ENCODE measurements at regions not wholly inside any gene's neighbourhood (a gene's known extent, or its start where the extent isn't known, plus 50 kb on each side); places are given as distances from the start of the nearest gene placed in this dataset.

DNA sequence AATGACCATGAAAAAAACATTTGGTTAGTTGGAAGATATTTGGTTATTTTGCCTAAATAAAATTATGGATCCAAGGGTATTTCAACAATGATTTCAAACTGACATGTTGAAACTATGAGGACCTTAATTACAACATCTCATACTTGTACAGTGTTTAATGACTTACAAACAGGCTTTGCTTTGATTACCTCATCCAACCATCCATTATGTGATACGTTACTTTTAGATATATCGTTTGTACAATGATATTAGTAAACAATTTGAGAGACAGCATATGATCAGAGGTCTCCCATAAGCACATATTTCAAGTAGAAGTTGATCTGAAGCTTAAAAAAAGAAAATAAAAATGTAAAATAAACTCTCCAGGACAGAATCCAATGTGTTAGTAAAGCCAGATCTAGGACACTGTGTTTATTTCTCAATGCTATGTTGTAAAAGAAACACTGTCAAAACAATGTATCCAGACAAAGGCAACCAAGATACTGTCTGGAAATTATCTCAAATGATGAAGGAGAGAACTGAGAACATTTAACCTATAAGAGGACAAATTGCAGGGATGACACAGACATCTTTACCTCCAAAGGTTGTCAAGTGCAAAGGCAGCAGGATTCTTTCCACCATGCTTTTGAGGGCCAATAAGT is 116.0 kb upstream of the TARS1 start:
- no peak for DNase-seq (ENCODE audit: low read depth)

DNA sequence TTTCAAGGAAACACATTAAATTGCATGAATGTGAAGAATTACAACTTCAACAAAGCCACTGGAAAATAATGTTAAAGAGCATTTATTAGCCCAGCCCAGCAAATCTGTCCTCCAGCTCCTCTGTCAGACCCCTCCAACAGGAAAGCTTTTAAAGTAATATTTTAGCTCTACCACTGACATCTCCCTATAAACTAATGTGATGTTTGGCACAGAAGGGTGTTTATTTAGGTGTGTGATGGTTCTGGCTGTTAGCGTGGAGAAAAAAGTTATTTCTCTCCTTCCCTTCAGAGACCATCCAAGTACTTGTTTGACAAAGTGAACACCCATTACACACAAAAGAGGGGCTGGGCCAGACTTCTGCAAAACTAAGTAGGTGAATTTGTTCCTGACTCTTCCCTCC is 111.9 kb upstream of the TARS1 start:
- DNase-seq (ENCODE audit: low read depth), result no peak

DNA sequence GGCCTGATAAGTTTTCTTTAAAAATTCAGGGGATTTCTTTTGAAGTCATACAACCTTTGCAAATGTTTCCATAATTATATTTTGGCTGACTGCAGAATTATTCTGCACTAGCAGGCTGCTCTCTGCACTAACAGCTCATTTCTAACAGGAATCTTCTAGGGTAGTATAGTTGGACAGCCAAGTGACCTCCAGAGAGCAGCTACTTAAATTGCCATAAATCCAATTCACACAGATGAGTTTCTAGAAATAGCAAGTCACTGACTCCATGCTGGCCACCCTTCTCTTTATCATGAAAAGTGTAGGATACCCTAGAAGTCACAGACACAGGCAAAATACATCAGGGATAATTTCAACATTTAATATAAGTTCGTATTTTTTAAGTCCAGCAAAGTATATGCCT is 110.9 kb upstream of the TARS1 start:
- no peak for DNase-seq (ENCODE audit: low read depth)

DNA sequence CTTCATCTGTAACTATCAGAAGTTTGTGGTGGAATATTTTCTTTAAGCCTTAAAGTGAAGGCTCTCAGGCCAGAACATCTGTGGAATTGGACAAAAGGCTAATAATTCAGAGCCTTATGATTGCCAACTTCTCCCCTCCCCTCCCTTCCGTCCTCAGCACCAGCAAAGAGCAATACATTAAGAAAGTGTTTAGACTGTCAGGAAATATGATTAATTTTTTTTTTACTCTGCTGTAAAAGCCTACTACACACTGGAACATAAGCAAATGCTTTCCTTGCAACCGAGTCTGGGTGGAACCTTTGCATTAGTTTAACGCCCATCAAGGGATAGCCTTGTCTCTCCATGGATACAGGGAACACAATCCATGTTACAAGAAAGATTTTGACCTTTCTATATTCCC is 110.3 kb upstream of the TARS1 start:
- DNase-seq (ENCODE audit: low read depth), result peak; percentile 73

DNA sequence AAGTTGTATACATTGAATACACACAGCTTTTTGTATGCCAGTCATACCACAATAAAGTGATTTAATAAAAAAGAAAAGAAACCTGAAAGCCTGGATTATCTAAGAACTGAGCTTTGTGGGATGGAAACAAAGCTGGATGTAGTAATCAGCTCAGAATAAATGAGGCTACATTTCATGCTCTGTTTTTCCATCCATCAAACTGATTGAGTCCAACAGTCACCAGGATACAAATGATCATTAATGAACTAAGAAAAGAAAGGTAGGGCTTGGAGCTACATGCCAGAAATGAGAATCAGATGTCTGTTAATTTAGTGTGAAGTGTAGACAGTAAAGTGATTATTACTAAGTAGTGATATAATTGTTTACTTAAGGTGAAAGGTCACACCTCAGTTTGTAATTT is 109.8 kb upstream of the TARS1 start:
- DNase-seq (ENCODE audit: low read depth), result no peak

DNA sequence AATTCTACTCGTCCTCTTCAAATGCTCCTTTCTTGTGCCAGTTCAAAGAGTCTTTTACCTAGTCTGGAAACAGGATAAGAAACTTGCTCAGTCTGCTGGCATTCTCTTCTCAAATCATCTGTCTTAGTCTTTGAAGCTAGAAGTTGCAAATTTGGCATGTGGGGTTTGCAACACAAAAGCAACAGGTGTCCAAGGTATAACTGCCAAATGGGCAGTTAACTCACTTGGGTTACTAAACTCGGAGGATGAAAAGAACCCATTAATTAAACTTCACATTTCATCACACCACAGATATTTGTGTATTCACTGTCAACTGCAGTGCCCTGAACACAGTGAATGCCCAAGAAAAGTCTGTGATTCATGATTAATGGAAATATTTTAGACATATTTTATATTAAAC is 108.0 kb upstream of the TARS1 start:
- no peak for DNase-seq (ENCODE audit: low read depth)

DNA sequence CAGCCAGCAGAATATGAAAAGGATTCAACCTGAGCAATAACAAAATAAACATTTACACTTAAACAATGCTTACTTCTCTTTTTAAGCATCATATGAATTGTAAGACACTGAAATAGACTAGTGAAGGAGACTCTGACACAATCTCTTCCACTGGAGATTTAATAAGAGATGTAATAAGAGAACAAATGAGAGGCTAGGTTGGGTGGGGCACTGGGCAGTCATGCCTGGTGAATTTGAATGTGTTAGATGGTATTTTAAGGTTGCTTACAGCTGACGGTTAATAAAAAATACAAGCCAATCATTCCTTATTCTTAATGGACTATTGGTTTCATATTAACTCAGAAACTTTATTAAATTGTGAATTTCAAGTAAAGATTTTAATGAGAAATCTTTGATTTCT is 105.9 kb upstream of the TARS1 start:
- no peak for DNase-seq (ENCODE audit: low read depth)

DNA sequence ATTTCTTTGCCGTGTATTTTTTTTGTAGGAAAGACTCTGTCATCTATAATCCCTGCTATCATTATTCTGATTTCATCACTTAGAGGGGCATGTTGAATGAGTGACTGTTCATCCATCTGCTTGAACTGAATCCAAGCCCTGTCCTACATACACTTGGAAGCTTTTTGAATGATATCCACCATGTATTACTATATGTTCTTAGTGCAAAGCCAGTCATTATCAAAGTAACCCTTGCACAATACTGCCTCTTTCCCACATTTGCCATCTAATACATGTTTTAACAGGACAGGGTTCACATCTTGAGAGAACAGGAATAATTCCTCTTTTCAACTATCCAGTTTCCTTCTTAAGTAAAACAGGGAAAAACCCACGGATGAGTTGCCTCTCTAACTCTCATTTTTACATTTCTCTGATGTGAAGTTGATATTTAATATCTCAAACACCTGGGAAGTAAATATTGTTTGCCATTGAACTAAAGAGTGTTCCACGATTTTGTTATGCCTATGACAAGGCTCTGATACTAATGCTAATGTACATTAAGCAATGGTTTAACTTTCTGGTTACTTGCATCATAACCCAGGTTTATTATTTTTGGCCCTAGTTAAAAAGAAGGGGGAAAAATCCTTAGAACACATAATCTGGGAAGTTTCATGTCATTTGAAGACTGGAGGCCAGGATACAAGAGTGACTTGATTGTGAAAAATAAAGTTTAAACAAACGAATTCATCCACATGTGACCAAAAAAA is 103.7 kb upstream of the TARS1 start:
- DNase-seq (ENCODE audit: low read depth), result no peak

DNA sequence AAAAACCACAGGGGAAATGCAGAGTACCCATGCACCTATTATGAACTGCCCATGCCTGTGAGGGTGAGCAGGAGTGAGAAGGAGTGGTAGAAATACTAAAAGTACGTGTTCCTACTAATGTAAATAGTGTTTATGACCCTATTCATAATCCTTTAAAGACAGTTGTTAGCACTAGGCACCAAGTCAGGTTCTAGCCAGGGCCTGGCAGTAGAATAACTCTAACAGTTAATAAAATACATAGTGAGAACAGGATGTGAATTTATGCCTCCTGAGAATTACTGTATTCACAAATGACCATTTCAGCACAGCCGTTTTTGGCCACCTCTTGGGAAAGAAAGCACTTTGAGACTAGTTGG is 103.2 kb upstream of the TARS1 start:
- DNase-seq (ENCODE audit: low read depth), result no peak

DNA sequence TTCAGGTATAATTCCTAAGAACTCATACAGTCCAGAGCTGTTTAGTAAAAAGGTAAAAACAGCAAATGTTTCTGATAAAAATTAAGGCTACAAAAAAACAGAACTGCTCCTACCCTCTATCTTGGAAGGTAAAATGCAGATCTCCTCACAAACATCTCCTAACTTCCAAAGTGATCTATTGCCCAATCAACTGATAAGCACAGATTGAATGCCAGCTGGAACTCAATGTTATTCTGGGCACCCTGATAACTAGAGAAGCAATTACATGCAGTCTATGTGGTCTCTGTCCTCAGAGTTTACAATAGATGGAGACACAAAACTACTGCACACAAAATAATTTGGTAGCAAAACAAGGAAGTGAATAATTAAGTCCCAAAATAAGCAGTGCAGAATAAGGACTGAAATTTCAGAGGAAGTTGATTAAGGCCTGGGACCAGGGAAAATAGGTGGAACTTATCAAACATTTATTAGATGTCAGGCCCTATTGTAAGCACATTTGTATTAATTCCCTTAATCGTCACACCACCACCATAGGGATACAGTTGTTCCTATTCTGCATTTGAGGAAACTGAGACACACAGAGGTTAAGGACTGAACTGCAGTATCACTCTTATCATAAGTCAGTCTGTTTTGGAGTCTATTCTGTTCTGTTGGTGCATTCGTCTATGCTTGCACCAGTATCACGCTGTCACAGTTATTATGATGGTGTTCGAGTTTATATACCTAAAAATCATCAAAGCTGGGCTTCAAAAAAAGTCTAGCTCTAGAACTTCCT is 102.2 kb upstream of the TARS1 start:
- DNase-seq (ENCODE audit: low read depth), result no peak

DNA sequence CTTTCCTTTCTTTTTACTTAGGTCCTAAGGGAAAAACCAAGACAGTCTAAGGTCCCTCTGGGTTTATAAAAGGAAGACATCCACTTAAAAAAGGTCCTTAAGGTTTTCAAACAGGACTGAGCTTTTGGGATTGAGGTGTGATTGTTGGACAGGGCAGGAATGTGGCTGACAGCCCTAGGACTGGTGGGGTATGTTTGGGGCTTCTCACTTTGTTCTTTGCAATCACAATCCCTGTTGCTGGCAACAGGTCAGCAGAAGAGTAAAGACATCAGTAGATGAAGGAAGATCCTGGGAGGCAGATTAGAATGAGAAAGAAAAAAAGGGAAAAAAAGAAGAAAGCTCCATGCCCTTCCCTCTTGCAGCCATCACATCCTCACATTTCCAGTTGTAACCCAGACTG is 101.4 kb upstream of the TARS1 start:
- no peak for DNase-seq (ENCODE audit: low read depth)

DNA sequence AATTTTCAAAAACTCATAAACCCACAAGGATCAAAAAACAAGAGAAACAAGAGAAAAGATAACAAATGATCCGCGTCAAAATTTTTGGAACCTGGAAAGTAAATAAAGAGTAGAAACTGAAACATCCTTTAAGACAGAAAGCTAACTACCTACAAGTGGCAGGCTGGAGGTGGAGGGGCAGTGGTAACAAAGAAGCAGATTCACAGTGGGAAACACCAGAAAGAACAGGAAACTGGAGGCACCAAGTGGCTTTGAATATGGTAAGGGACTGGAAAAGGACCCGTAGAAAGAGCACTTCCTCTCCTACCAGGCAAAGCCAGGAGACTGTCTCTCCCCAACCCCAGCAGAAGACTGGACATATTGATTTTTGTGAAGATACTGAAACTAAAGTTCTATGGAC is 100.6 kb upstream of the TARS1 start:
- no peak for DNase-seq (ENCODE audit: low read depth)

DNA sequence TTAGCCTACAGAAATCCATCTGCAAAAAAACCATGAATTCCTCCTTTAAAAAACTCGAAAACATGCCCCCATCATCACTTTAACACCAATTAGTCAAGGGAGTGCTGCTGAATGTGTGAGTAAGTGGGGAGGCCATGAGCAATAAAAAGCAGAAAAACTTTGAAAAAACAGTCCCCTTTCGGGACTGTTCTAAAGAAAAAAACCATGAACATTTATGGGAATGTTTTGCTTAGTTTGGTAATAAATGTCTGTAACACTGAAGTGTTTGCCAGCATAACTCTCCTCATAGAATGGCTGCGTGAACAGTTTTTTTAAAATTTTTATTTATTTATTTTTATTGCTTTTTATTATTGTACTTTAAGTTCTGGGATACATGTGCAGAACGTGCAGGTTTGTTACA is 99.4 kb upstream of the TARS1 start:
- DNase-seq (ENCODE audit: low read depth), result no peak

DNA sequence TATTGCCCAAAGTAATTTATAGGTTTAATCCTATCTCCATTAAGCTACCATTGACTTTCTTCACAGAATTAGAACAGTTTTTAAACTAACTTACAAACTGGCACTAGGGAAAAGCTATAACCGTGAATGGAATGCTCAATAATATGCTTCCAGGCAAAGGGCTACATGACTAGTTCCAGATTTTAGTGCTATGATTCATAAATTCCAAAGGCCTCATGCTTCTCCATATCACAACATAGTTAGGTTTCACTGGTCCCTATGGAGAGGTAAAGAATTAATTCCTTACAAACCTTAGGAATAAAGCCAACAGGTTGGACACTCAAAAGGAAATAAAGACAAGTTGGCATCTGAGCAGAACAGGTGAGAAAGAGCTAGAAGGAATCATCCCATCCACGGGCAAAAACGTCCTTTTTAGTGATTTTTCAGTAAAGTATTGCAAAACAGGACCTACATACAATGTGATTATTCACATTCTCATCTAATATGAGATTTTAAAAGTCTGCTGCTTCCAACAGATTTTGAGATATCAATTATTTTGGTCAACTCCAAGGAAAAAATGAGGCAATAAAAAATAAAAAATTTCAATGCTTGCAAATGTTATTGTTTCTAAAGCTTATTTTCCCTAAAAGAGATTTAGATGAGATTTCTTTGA is 97.0 kb upstream of the TARS1 start:
- DNase-seq (ENCODE audit: low read depth), result no peak

DNA sequence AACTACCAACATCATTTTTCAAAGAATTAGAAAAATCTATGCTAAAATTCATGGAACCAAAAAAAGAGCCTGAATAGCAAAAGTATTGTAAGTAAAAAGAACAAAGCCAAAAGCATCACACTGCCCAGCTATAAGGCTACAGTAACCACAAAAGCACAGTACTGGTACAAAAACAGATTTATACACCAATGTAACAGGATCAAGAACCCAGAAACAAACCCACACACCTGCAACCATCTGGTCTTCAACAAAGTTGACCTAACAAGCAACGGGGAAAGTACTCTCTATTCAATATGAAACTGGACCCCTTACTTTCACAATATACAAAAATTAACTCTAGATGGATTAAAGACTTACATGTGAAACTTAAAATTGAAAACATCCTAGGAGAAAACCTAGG is 94.2 kb upstream of the TARS1 start:
- DNase-seq (ENCODE audit: low read depth), result no peak

DNA sequence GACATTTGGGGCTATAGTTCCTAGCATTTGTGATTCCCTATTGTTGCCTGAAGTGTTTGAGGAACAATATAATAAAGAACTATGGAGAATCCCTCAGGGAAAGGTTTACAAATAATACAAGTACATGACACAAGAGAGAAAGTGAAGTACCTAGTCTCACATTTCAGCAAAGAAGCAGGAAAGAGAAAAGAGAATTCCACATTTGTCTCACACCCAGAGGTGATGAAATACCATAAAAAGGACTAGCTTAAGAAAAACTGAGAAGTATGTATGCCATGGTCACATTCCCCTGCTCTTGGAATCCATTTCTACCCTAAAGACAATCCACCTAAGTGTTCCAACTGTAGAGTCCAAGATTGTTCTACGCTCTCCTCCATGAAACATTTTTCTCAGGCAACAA is 79.0 kb upstream of the TARS1 start:
- no peak for DNase-seq (ENCODE audit: low read depth)

DNA sequence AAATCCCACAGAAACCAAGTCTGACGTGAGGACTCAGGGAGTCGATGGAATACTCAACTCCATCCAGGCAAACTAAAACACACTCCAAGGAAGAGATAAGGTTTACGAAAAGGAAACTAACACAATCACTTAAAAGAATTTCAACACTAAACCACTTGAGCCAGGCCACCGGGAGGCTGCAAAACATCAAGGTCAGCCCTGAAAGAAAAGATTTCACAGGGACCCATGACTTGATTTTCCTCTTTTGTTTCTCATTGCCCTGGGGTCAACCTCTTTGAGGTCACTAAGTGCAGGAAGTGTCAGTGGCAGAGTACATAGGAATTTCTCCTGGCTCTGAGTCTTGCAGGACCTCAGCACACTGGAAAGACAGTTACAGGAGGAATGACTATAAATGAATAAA is 77.8 kb upstream of the TARS1 start:
- no peak for DNase-seq (ENCODE audit: low read depth)

DNA sequence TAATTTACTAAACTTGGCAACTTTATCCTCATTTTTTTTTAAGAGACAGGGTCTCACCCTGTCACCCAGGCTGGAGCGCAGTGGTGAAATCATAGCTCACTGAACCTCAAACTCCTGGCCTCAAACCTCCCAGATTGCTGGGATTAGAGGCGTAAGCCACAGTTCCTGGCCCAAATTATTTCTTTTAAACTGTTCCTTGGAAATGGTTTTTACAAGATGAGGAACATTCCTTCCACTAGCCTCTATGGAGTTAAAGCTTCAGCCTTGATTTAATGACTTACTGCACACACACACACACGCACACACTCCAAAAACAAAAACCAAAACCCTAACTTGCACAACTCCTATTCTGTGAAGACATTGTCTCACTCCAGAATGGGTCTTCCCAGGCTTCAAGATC is 77.2 kb upstream of the TARS1 start:
- DNase-seq (ENCODE audit: low read depth), result no peak

DNA sequence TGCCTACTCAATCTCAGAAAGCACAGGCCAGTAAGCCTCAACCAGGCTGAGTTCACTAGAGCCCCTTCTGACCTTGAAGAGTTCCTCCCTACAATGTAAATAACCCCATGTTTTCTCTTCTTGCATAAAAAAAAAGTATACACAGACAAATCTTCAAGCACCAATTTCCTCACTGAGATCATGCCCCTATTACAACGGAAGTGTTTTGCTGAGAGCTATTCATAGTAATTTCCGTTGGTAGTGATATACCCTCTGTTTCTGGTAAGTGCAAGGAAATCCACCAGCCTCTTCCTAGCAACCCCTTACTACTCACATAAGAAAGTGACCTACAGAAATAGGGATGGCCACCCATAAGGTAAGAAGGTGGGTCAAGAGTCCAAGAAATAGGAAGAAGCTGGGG is 76.4 kb upstream of the TARS1 start:
- no peak for DNase-seq (ENCODE audit: low read depth)

DNA sequence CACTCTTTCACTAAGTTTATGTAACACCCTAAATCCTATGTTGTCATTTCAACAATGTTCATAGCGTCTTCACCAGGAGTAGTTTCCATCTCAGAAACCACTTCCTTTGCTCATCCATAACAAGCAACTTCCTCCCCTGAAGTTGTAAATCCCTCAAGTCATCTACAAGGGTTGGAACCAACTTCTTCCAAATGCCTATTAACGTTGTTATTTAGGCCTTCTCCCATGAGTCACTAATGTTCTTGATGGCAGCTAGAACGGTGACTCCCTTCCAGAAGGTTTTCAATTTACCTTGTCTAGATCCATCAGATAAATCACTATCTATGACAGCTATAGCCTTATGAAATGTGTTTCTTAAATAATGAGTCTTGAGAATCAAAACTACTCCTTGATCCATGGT is 73.3 kb upstream of the TARS1 start:
- no peak for DNase-seq (ENCODE audit: low read depth)

DNA sequence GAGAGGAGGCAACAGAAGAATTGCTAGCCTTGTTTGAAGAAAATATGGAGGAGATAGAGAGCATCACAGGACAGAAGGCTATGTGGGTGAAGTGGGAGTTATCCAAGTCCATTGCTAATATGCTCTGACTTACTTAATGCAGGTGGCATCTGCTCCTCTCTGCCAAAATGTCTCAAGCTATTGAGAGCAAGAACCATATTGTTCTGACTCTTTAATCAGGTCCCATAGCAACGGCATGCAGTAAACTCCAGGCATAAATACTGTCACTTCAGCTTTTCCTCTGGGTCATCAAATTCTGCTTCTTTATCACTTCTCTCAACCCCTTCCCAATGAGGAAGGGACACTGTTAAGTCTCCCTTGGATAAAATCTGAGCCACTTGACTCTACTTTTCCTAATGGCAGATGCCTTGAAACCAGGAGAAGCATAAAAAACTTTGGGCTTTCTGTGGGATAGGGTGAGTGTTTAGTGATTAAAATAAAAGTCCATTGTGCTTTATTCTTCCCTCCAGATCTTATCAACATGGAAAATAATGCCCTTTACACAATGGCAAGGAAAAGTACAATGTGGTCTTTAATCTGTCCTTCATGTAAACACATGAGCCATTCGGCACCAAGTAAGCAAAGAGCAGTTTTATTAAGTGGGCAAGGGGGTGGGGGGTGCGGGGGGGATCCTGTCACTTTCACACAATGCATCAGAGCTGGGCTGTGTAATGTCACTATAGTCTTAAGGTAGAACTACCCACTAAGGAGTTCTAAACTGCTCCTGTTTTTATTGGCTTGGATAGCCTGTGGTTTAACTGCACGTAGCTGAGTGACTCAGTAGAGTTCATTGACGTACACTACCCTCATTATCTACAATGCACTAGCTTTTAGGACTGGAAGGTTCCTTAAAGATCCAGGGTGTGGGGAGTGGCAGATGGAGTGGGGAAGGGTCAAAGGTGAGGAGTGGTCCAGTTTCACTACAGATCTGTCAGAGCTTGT is 71.0 kb upstream of the TARS1 start:
- DNase-seq (ENCODE audit: low read depth), result no peak

DNA sequence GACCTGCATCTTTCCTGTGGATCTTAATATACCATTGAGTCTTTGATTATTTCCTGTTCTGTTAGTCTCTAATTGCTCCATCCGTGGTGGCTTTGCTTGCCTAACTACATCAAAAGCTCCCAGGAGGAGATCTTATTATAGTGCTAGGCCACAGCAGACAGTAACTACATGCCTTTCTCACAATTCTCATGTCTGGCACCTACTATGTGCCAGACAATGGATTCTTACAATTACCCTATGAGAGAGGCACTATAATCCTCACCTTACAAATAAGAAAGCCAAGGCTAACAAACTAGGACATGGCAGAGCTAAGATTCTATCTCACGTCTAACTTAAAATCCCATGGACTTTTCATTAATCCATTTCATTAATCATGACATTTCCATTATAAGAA is 70.3 kb upstream of the TARS1 start:
- no peak for DNase-seq (ENCODE audit: low read depth)

Data from forelimb muscle (tissue), 1 donor.